SK-N-SH treated with all-trans-retinoic acid at 6 μM for 48 hours (cell line): ENCODE measurements at regions not wholly inside any gene's neighbourhood (a gene's known extent, or its start where the extent isn't known, plus 50 kb on each side); places are given as distances from the start of the nearest gene placed in this dataset.

Experiments
- ATAC-seq: fragments of 200-7000 bp; cut with Tn5 transposase; 3 replicates; pipeline ENCODE4 v1.9.1; 2020; ENCODE audit warnings: mild to moderate bottlenecking, moderate library complexity
- ARNTL ChIP-seq: fragments of 450-650 bp; formaldehyde crosslinking; IDR thresholded peaks from 2 replicates; pipeline ENCODE4 v1.5.0; 2020; ENCODE audit warnings: low read depth, mild to moderate bottlenecking, moderate library complexity, borderline replicate concordance
- BACH2 ChIP-seq: fragments of 250-450 bp; sonication (Bioruptor Pico); IDR thresholded peaks from 2 replicates; pipeline ENCODE4 v1.9.0; 2021; ENCODE audit warnings: mild to moderate bottlenecking, borderline replicate concordance
- CREB5 ChIP-seq: fragments of 250-450 bp; sonication (Bioruptor Pico); IDR thresholded peaks from 2 replicates; pipeline ENCODE4 v1.5.1; 2020; ENCODE audit warnings: low read depth, mild to moderate bottlenecking, moderate library complexity
- CSDC2 ChIP-seq: fragments of 250-450 bp; sonication (Bioruptor Pico); IDR thresholded peaks from 2 replicates; pipeline ENCODE4 v1.5.0; 2020; ENCODE audit warnings: mild to moderate bottlenecking, moderate library complexity
- CSRNP3 ChIP-seq: fragments of 250-450 bp; sonication (Bioruptor Pico); IDR thresholded peaks from 2 replicates; pipeline ENCODE4 v1.5.1; 2021; ENCODE audit warnings: mild to moderate bottlenecking, moderate library complexity
- ESRRG ChIP-seq: fragments of 250-450 bp; sonication (Bioruptor Pico); IDR thresholded peaks from 2 replicates; pipeline ENCODE4 v1.6.1; 2021; ENCODE audit warnings: mild to moderate bottlenecking
- GLIS3 ChIP-seq: fragments of 250-450 bp; sonication (Bioruptor Pico); IDR thresholded peaks from 2 replicates; pipeline ENCODE4 v1.5.0; 2020; ENCODE audit warnings: mild to moderate bottlenecking, moderate library complexity
- ISL1 ChIP-seq: fragments of 250-450 bp; sonication (Bioruptor Pico); IDR thresholded peaks from 2 replicates; pipeline ENCODE4 v2.1.2; 2022; ENCODE audit warnings: mild to moderate bottlenecking, moderate library complexity
- PATZ1 ChIP-seq: fragments of 250-450 bp; sonication (Bioruptor Pico); IDR thresholded peaks from 2 replicates; pipeline ENCODE4 v1.8.0; 2020; ENCODE audit warnings: mild to moderate bottlenecking, moderate library complexity, borderline replicate concordance
- POU6F1 ChIP-seq: fragments of 250-450 bp; sonication (Bioruptor Pico); IDR thresholded peaks from 2 replicates; pipeline ENCODE4 v1.8.0; 2021; ENCODE audit warnings: low read depth, mild to moderate bottlenecking, moderate library complexity, borderline replicate concordance
- RARB ChIP-seq: fragments of 250-450 bp; sonication (Bioruptor Pico); IDR thresholded peaks from 2 replicates; pipeline ENCODE4 v1.8.0; 2021; ENCODE audit warnings: mild to moderate bottlenecking, moderate library complexity
- TCF4 ChIP-seq: fragments of 250-450 bp; sonication (Bioruptor Pico); IDR thresholded peaks from 2 replicates; pipeline ENCODE4 v1.8.0; 2021; ENCODE audit warnings: mild to moderate bottlenecking, moderate library complexity, borderline replicate concordance
- TOX ChIP-seq: fragments of 250-450 bp; sonication (Bioruptor Pico); IDR thresholded peaks from 2 replicates; pipeline ENCODE4 v1.8.0; 2021; ENCODE audit warnings: mild to moderate bottlenecking, moderate library complexity, borderline replicate concordance
- TSHZ2 ChIP-seq: fragments of 250-450 bp; sonication (Bioruptor Pico); IDR thresholded peaks from 2 replicates; pipeline ENCODE4 v1.5.0; 2020; ENCODE audit warnings: mild to moderate bottlenecking, moderate library complexity
- ZFP3 ChIP-seq: fragments of 250-450 bp; sonication (Bioruptor Pico); IDR thresholded peaks from 2 replicates; pipeline ENCODE4 v1.5.0; 2020; ENCODE audit warnings: mild to moderate bottlenecking, moderate library complexity
- ZFP30 ChIP-seq: fragments of 450-650 bp; formaldehyde crosslinking; IDR thresholded peaks from 2 replicates; pipeline ENCODE4 v1.5.0; 2022; ENCODE audit warnings: mild to moderate bottlenecking, moderate library complexity
- ZNF565 ChIP-seq: fragments of 450-650 bp; formaldehyde crosslinking; conservative IDR thresholded peaks from 2 replicates; pipeline ENCODE4 v1.5.0; 2020; ENCODE audit warnings: low read depth, mild to moderate bottlenecking, moderate library complexity
- ZNF70 ChIP-seq: fragments of 450-650 bp; formaldehyde crosslinking; IDR thresholded peaks from 2 replicates; pipeline ENCODE4 v1.5.0; 2020; ENCODE audit warnings: mild to moderate bottlenecking, moderate library complexity
- ZNF8 ChIP-seq: fragments of 450-650 bp; formaldehyde crosslinking; IDR thresholded peaks from 2 replicates; pipeline ENCODE4 v1.5.0; 2020; ENCODE audit warnings: mild to moderate bottlenecking, moderate library complexity

GRCh38 chr12:124463341-124463921 lies 104.0 kb downstream of the NCOR2 start (continued):
- TF ChIP-seq POU6F1 (CRISPR knock-in tag), result no peak

GRCh38 chr12:124462750-124463149 lies 104.7 kb downstream of the NCOR2 start:
- no peak for TF ChIP-seq TSHZ2 (CRISPR knock-in tag)
- TF ChIP-seq PATZ1 (CRISPR knock-in tag), result no peak
- no peak for TF ChIP-seq ZFP3 (CRISPR knock-in tag)
- no peak for TF ChIP-seq TOX (CRISPR knock-in tag)
- TF ChIP-seq RARB (CRISPR knock-in tag), result no peak
- no peak for TF ChIP-seq ZNF70 (CRISPR knock-in tag)
- no peak for TF ChIP-seq ISL1 (CRISPR knock-in tag)
- TF ChIP-seq ESRRG (CRISPR knock-in tag), result no peak
- TF ChIP-seq ZFP30 (CRISPR knock-in tag), result no peak
- TF ChIP-seq ZNF8 (CRISPR knock-in tag), result no peak
- TF ChIP-seq CREB5 (CRISPR knock-in tag), result no peak
- TF ChIP-seq TCF4, result no peak
- no peak for TF ChIP-seq CSRNP3 (CRISPR knock-in tag)
- no peak for TF ChIP-seq POU6F1 (CRISPR knock-in tag)
- ATAC-seq, result no peak

GRCh38 chr12:124461851-124462623 lies 105.4 kb downstream of the NCOR2 start:
- TF ChIP-seq BACH2 (CRISPR knock-in tag) (no peak), ZNF8 (CRISPR knock-in tag) (no peak), RARB (CRISPR knock-in tag) (no peak), ZFP30 (CRISPR knock-in tag) (no peak), TOX (CRISPR knock-in tag) (no peak), ARNTL (CRISPR knock-in tag) (no peak), GLIS3 (CRISPR knock-in tag) (no peak), ZNF70 (CRISPR knock-in tag) (no peak), POU6F1 (CRISPR knock-in tag) (no peak), CSDC2 (CRISPR knock-in tag) (no peak), CSRNP3 (CRISPR knock-in tag) (no peak), ZNF565 (CRISPR knock-in tag) (no peak)
- TF ChIP-seq, all 23 proteins: peak for 0
- no peak for ATAC-seq
